H1 (cell line): ENCODE measurements at regions not wholly inside any gene's neighbourhood (a gene's known extent, or its start where the extent isn't known, plus 50 kb on each side); places are given as distances from the start of the nearest gene placed in this dataset.

Experiments used
- GABPA ChIP-seq: IDR thresholded peaks from 2 replicates; pipeline ENCODE4 v1.6.1; 2011; ENCODE audit warnings: mild to moderate bottlenecking, low read length, moderate library complexity, borderline replicate concordance; ENCODE audit not compliant: insufficient read depth
- HDAC2 ChIP-seq, 2 experiments: fragments of 300-600 bp in 1 of 2; sonication (generic) in 1 of 2; IDR thresholded peaks; 2 replicates each; pipeline ENCODE4 v1.6.1; 2011 to 2012; ENCODE audit warnings: low read depth in 2 of 2, low read length in 2 of 2, mild to moderate bottlenecking in 2 of 2, moderate library complexity in 2 of 2, borderline replicate concordance in 1 of 2, inconsistent platforms in 1 of 2
- JUN ChIP-seq: IDR thresholded peaks from 2 replicates; pipeline ENCODE4 v1.6.1; 2011; ENCODE audit warnings: low read depth, mild to moderate bottlenecking, improper control_type of control experiment, low read length
- KDM1A ChIP-seq: fragments of 200-600, 300-600 bp; sonication (generic); IDR thresholded peaks from 2 replicates; pipeline ENCODE4 v1.7.1; 2016; ENCODE audit warnings: mild to moderate bottlenecking, low read length, borderline replicate concordance
- NANOG ChIP-seq: IDR thresholded peaks from 2 replicates; pipeline ENCODE4 v1.6.1; 2011; ENCODE audit warnings: low read length, low read depth, mild to moderate bottlenecking, inconsistent platforms; ENCODE audit not compliant: insufficient read depth, poor library complexity, severe bottlenecking
- POLR2A ChIP-seq, 2 experiments: IDR thresholded peaks; 1 replicate in 1 of 2; 2 replicates in 1 of 2; pipeline ENCODE4 v1.6.1; 2011; ENCODE audit warnings: low read depth in 2 of 2, low read length in 2 of 2, mild to moderate bottlenecking in 2 of 2; ENCODE audit errors: control extremely low read depth in 1 of 2
- SUZ12 ChIP-seq: fragments of 200-600 bp; sonication (generic); IDR thresholded peaks from 2 replicates; pipeline ENCODE4 v1.6.1; 2012; ENCODE audit warnings: mild to moderate bottlenecking, inconsistent platforms, low read length, moderate library complexity, mixed read lengths
- TF ChIP-seq, protein P1 (sequence below), 3 experiments: IDR thresholded peaks; 1 replicate in 2 of 3; 2 replicates in 1 of 3; pipeline versions ENCODE4 v1.5.1 to v1.6.1; 2011; ENCODE audit warnings: low read length in 3 of 3, mild to moderate bottlenecking in 3 of 3, inconsistent platforms in 2 of 3, low read depth in 1 of 3, moderate library complexity in 1 of 3; ENCODE audit not compliant: insufficient read depth in 1 of 3; ENCODE audit errors: control extremely low read depth in 1 of 3

- no peak for TF ChIP-seq GABPA
- TF ChIP-seq KDM1A = no peak
- TF ChIP-seq JUN = no peak
- TF ChIP-seq, protein P1, sequence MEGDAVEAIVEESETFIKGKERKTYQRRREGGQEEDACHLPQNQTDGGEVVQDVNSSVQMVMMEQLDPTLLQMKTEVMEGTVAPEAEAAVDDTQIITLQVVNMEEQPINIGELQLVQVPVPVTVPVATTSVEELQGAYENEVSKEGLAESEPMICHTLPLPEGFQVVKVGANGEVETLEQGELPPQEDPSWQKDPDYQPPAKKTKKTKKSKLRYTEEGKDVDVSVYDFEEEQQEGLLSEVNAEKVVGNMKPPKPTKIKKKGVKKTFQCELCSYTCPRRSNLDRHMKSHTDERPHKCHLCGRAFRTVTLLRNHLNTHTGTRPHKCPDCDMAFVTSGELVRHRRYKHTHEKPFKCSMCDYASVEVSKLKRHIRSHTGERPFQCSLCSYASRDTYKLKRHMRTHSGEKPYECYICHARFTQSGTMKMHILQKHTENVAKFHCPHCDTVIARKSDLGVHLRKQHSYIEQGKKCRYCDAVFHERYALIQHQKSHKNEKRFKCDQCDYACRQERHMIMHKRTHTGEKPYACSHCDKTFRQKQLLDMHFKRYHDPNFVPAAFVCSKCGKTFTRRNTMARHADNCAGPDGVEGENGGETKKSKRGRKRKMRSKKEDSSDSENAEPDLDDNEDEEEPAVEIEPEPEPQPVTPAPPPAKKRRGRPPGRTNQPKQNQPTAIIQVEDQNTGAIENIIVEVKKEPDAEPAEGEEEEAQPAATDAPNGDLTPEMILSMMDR (IDR thresholded peaks at IDR 0.05; ENCODE audit: control extremely low read depth in 1 of 3, insufficient read depth in 1 of 3, low read depth in 1 of 3, low read length in 3 of 3) = no peak
- no peak for TF ChIP-seq SUZ12
- TF ChIP-seq HDAC2 (IDR thresholded peaks at IDR 0.05; ENCODE audit: borderline replicate concordance in 1 of 2, low read depth in 2 of 2, low read length in 2 of 2) = no peak
- no peak for TF ChIP-seq NANOG
- no peak for TF ChIP-seq POLR2A (IDR thresholded peaks at IDR 0.05; ENCODE audit: control extremely low read depth in 1 of 2, low read depth in 2 of 2, low read length in 2 of 2)
Measured at GRCh38 chr10:65130162-65130758, 1609.1 kb downstream of the REEP3 start.
